ENCODE measurements at regions not wholly inside any gene's neighbourhood (a gene's known extent, or its start where the extent isn't known, plus 50 kb on each side); places are given as distances from the start of the nearest gene placed in this dataset.

DNA sequence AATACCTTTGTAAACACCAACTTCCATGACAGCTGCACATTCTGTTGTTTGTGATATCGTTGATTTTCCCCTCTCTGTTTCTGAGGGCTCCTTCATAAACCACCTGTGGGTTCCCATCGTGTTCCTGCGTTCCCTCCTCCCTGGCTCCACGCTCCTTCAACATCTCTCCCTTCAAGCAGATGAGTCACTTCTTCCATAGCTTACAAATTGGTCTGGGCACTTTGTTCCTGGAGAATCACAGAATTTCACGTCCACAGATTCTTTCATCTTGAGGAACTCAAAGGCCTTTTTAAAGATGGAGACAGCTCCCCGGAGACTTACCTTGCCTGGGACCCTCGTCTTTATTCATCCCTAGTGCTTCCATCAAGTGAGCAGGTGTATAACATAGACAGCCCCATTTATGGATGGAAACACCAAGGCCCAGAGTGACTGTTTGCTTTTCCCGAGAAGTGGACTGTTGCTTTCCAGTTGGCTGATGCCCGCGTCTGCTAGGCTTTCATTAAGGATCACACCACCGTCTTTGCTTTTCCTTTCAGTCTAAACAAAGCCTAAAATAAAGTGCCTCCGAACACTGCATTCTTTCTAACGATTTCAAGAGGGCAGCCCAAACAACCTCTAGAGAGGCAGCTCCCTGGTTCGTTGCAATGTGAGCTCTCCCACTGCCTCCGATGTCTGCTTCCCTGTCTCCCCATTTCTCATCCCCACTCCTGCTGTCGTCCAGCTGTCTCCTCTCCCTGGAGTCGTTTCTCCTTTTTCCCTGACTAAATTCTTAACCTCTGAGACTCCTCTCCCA lies 146.3 kb upstream of the STX18 start:
- TF ChIP-seq, protein P1, sequence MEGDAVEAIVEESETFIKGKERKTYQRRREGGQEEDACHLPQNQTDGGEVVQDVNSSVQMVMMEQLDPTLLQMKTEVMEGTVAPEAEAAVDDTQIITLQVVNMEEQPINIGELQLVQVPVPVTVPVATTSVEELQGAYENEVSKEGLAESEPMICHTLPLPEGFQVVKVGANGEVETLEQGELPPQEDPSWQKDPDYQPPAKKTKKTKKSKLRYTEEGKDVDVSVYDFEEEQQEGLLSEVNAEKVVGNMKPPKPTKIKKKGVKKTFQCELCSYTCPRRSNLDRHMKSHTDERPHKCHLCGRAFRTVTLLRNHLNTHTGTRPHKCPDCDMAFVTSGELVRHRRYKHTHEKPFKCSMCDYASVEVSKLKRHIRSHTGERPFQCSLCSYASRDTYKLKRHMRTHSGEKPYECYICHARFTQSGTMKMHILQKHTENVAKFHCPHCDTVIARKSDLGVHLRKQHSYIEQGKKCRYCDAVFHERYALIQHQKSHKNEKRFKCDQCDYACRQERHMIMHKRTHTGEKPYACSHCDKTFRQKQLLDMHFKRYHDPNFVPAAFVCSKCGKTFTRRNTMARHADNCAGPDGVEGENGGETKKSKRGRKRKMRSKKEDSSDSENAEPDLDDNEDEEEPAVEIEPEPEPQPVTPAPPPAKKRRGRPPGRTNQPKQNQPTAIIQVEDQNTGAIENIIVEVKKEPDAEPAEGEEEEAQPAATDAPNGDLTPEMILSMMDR (IDR thresholded peaks at IDR 0.05), result no peak
- TF ChIP-seq POLR2A (IDR thresholded peaks at IDR 0.05), result no peak
- no peak for TF ChIP-seq POLR2AphosphoS5 (IDR thresholded peaks at IDR 0.05; ENCODE audit: insufficient read depth in 1 of 2, low read depth in 1 of 2)

All from vagina (tissue), 2 donors.